Stimulated activated CD8-positive, alpha-beta memory T cell treated with anti-CD3 and anti-CD28 coated beads, Interleukin-4, amount 100 ng/mL, for 24 hours (primary cell): ENCODE measurements at regions not wholly inside any gene's neighbourhood (a gene's known extent, or its start where the extent isn't known, plus 50 kb on each side); places are given as distances from the start of the nearest gene placed in this dataset.

Experiments
- DNase-seq: peaks from one replicate; pipeline ENCODE4 v3.0.0-alpha.2; 2020; ENCODE audit warnings: low read depth

- DNase-seq = no peak
Measured at GRCh38 chr3:193929921-193930646, 205.9 kb upstream of the HES1 start.

- no peak for DNase-seq
Measured at GRCh38 chr3:193932136-193932535, 203.8 kb upstream of the HES1 start.

GRCh38 chr3:193932576-193932975 lies 203.4 kb upstream of the HES1 start:
- no peak for DNase-seq

GRCh38 chr3:193933451-193933850 lies 202.5 kb upstream of the HES1 start:
- no peak for DNase-seq

- no peak for DNase-seq
Measured at GRCh38 chr3:193935916-193936315, 200.0 kb upstream of the HES1 start.

- no peak for DNase-seq
Measured at GRCh38 chr3:193938613-193939012, 197.3 kb upstream of the HES1 start.

GRCh38 chr3:193939527-193939926 lies 196.4 kb upstream of the HES1 start:
- DNase-seq = no peak

GRCh38 chr3:193940526-193940925 lies 195.4 kb upstream of the HES1 start:
- DNase-seq = no peak

GRCh38 chr3:193941486-193941885 lies 194.5 kb upstream of the HES1 start:
- DNase-seq = no peak

GRCh38 chr3:193942516-193943055 lies 193.4 kb upstream of the HES1 start:
- DNase-seq = no peak

GRCh38 chr3:193943200-193943599 lies 192.7 kb upstream of the HES1 start:
- DNase-seq = no peak

- DNase-seq = no peak
Measured at GRCh38 chr3:193943851-193944517, 192.0 kb upstream of the HES1 start.

GRCh38 chr3:193944518-193944884 lies 191.4 kb upstream of the HES1 start:
- no peak for DNase-seq

GRCh38 chr3:193945143-193945542 lies 190.8 kb upstream of the HES1 start:
- DNase-seq = no peak

- DNase-seq = no peak
Measured at GRCh38 chr3:193946945-193947344, 189.0 kb upstream of the HES1 start.

GRCh38 chr3:193947596-193947995 lies 188.4 kb upstream of the HES1 start:
- no peak for DNase-seq

GRCh38 chr3:193948459-193948858 lies 187.5 kb upstream of the HES1 start:
- no peak for DNase-seq

GRCh38 chr3:193951859-193952258 lies 184.1 kb upstream of the HES1 start:
- no peak for DNase-seq

- no peak for DNase-seq
Measured at GRCh38 chr3:193954752-193955151, 181.2 kb upstream of the HES1 start.

- no peak for DNase-seq
Measured at GRCh38 chr3:193955719-193956118, 180.2 kb upstream of the HES1 start.

GRCh38 chr3:193959861-193960260 lies 176.1 kb upstream of the HES1 start:
- DNase-seq = no peak

GRCh38 chr3:193960487-193961274 lies 175.3 kb upstream of the HES1 start:
- DNase-seq = no peak
